Fibroblast of lung (primary cell): ENCODE measurements at regions not wholly inside any gene's neighbourhood (a gene's known extent, or its start where the extent isn't known, plus 50 kb on each side); places are given as distances from the start of the nearest gene placed in this dataset.

Source experiments
- CTCF ChIP-seq, 2 donors: IDR thresholded peaks in 1 of 2; conservative IDR thresholded peaks in 1 of 2; 1 replicate in 1 of 2; 2 replicates in 1 of 2; pipeline ENCODE4 v1.5.1; 2011 to 2012; ENCODE audit warnings: low read length in 2 of 2, control low read depth in 1 of 2, inconsistent platforms in 1 of 2, low read depth in 1 of 2, mild to moderate bottlenecking in 1 of 2
- EZH2 ChIP-seq: IDR thresholded peaks from 2 replicates; pipeline ENCODE4 v1.5.1; 2012; ENCODE audit warnings: low read length, control low read depth, mild to moderate bottlenecking; ENCODE audit errors: missing control alignments

- TF ChIP-seq CTCF (conservative IDR thresholded peaks at IDR 0.05 in 1 of 2, IDR thresholded peaks at IDR 0.05 in 1 of 2; ENCODE audit: low read depth in 1 of 2, low read length in 2 of 2) (no peak), EZH2 (no peak)
Observed at GRCh38 chr4:60890743-60891142, 309.4 kb upstream of the ADGRL3 start.
